Activated CD4-positive, CD25-positive, alpha-beta regulatory T cell treated with anti-CD3 and anti-CD28 coated beads, Interleukin-2, amount 50 U/mL, for 72 hours (primary cell): ENCODE measurements at regions not wholly inside any gene's neighbourhood (a gene's known extent, or its start where the extent isn't known, plus 50 kb on each side); places are given as distances from the start of the nearest gene placed in this dataset.

Source experiments
- DNase-seq: peaks from one replicate; pipeline ENCODE4 v3.0.0; 2021

GRCh38 chr19:28920269-28921066 is 292.5 kb downstream of the UQCRFS1 start:
- DNase-seq, result no peak

DNA sequence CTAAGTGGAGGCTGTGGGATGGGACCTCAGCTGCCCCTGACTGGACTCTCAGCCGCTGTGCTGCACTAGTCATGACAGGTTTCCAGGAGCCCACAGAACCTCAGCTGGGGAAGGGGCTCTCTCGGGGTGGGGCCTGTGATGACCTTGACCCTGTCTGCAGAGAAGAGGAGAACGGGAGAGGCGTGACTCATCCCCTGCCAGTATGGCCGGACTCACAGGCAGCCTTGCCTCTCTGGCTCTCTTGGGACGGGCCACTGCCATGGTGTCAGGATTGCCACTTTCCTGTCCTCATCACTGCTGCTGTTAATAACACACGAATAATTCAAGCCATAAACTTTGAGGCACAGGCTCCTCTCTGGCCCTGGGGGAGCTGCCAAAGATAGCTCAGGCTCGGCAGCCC is 295.3 kb downstream of the UQCRFS1 start:
- no peak for DNase-seq

DNA sequence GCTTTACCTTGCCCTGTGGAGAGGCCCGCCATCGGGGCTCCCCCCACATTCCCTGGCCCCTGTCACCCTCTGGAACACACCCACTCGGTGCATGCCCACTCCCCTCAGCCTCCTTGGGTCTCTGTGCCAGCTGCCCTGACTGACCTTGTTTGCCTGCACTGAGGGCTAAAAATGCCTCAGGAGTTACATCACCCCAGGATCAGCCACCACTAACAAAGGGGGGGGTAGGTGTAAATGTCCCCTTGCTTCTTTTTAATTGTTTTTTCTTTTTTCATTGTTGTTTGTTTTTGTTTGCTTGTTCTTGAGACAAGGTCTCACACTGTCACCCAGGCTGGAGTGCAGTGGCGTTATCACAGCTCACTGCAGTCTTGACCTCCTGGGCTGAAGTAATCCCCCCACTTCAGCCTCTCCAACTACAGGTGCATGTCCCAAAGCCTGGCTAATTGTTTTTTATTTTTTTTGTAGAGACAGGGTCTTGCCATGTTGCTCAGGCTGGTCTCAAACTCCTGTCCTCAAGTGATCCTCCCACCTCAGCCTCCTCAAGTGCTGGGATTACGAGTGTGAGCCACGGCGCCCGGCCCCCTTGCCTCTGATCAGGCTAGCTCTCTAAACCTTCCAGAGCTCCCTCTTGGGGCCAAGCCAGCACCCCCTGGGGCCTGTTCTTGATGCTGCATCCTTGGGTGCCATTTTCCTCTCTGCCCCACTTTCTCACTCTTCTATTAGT is 297.1 kb downstream of the UQCRFS1 start:
- no peak for DNase-seq

DNA sequence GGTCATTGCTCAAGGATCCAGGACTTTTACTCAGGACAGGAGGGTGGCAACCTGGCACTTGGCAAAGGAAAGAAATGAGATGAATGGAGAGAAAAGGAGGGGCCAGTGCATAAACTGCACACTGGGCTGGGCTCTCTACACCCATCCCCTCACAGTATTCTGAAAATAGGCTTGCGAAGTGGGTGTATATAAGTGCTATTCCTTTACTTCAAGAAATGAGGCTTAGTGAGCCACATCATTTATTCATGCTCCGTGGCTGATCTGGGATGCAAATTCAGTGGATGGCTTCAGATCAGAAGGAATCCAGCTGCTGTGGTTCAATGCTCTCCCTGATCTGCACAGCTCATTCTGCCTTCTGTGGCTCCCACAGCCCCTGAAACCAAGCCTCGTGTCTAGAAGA is 297.7 kb downstream of the UQCRFS1 start:
- DNase-seq, result no peak

DNA sequence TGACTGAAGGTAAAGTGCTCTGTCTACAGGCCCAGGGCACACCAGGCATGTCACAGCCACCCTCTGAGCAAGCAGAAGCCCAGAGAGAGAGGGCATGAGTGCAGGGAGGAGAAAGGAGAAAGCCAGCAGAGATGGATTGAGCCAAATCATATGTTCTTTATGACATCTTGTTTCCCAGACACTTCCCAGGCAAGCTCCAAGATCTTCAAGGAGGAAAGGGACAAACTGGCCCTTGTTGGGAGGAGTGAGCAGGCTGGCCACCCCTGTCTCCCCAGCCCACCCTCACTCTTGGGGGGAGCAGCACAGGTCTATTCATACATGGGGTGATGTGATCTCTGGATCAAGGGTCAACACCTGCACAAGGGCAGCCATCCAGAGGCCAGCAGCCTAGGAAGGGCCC is 298.8 kb downstream of the UQCRFS1 start:
- no peak for DNase-seq

- DNase-seq, result no peak
Measured at GRCh38 chr19:28913626-28914025, 299.3 kb downstream of the UQCRFS1 start.

- DNase-seq, result no peak
Measured at GRCh38 chr19:28908941-28909340, 304.0 kb downstream of the UQCRFS1 start.

GRCh38 chr19:28907534-28907933 is 305.4 kb downstream of the UQCRFS1 start:
- DNase-seq, result no peak

- no peak for DNase-seq
Measured at GRCh38 chr19:28905996-28906395, 307.0 kb downstream of the UQCRFS1 start.

- no peak for DNase-seq
Measured at GRCh38 chr19:28899703-28900102, 313.2 kb downstream of the UQCRFS1 start.

GRCh38 chr19:28898249-28898648 is 314.7 kb downstream of the UQCRFS1 start:
- no peak for DNase-seq

DNA sequence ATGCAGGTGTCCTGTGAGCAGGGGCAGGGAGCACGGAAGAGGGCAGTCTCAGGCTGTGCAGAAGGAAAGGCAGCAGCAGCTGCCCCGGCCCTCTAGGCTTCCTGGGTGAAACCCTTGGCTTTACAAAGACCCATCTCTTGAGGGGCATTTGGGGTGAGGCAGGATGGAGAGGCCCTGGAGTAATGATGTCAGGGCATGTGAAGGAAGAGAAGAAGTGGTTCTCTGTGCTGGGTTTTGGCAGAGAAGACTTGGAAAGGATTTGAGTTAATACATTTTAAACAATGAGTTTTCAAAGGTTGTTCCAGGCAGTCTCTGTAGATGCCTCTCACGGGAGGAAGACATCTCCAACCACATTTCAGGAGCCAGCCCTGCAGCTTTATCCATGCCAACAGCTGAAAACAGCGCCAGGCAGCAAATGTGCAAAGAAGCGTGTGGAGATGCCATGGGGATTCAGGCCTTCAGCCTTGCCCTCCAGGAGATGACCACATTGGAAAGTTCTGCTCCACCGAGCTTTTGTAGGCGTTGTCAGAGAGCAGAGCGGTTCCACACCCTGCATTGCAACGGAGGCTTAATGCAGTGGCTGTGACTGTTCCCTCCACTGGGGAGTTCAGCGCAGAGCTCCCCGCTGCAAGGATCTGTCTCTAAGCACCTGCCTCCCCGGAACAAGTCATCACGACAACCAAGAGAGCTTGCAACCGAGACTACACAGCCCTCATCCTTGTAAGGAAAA is 322.8 kb downstream of the UQCRFS1 start:
- no peak for DNase-seq

- DNase-seq, result no peak
Measured at GRCh38 chr19:28887920-28888618, 324.9 kb downstream of the UQCRFS1 start.

DNA sequence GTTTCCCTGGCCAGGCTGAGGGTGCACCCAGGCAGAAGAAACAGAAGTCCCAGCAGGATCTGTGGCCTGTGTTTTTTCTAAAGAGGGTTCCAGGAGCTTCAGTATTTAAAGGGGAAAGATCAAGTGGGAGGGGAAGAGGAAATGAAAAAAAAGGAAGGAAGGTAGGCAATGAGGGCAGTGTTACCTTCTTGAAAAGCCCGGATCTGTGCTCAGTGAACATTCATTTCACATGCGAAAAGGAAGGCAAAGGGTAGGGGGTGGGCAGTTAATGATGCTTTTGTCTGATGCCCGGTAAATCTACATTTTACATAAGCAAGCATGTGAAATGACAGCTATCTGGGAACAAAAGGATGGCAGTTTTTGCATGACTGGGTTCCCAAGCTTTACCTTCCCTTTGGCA is 326.2 kb downstream of the UQCRFS1 start:
- DNase-seq, result no peak

GRCh38 chr19:28885965-28886364 is 327.0 kb downstream of the UQCRFS1 start:
- DNase-seq, result no peak

DNA sequence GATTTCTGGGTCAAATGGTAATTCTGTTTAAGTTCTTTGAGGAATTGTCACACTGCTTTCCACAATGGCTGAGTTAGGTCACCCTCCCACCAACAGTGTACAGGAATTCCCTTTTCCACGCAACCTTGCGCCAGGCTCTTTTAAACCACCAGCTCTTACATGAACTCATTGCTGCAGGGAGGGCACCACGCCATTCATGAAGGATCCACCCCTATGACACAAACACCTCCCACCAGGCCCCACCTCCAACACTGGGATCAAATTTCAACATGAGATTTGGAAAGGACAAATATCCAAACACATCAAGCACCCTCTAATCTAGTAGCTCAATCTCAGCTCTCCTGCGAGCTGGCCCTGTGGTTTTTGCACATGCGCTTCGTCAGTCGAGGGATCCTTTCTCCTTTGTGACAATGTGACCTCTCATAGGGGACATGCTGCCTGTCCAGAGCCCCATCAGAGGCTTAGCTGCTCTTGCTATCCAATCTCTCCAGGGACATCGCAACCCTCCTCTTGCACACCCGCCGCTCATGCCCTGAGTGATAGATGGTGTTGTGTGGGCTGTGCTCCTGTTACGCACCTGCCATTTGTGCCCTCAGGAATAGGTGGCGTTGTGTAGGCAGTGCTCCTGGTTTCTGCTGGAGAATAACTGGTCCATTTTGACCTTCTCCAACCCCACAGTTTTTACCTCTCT is 328.0 kb downstream of the UQCRFS1 start:
- no peak for DNase-seq

DNA sequence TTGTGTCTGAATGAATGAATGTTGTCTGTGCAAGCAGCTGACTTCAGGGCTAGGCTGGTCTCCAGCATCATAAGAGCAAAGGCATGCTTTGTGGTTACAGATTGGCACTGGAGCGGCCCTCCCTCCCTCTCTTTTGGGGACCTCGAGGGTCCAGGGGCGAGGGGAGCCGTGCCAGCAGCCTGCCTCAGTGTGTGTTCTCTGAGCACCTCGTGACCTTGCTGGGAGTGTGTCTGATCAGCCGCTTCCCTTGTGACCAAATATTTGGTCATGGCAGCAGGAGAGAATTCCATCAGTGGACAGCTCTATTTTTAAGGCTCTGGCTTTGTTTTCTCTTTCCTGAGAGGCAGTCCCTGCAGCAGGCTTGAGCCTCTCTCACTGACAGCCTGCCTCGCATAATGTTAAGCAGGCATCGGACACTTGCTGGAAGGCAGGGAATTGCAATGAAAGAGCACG is 329.7 kb downstream of the UQCRFS1 start:
- DNase-seq, result no peak

DNA sequence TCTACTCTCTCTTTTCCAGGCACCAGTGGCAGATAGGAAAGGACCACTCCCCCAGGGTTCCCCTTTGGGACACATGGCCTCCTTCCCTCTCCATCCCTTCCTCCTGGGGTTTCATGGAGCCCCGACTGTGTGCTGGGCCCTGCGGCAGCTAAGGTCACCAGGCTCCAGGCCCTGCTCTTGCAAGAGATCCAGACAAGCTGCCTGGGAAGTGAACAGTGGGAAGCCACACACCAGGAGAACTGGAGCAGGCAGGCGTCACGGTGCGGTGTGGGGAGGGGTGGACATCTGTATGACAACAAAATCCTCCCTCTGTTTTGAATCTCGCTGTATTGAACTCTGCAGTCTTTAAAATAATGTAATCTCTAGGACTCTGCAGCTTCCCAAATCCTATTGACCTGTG is 330.1 kb downstream of the UQCRFS1 start:
- no peak for DNase-seq

DNA sequence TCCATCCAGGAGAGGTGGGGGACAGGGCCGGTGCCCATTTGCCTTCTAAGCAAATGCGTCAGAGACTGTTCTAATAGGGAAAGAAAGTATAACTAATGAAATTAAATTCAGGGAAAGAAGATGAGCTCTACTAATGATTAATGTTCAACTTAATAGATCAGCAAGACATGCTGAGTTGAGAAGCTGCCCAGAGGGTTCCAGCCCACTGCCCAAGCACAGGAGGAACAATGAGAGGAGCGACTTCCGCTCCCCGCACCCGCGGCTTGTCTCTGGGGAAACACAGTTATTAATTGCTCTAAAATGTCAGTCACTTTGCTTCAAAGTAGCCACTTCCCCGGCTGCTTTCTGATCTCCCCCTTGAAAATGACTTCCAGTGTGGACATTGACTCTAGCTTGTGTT is 331.3 kb downstream of the UQCRFS1 start:
- DNase-seq, result no peak

GRCh38 chr19:28880735-28881401 is 332.1 kb downstream of the UQCRFS1 start:
- DNase-seq, result no peak

DNA sequence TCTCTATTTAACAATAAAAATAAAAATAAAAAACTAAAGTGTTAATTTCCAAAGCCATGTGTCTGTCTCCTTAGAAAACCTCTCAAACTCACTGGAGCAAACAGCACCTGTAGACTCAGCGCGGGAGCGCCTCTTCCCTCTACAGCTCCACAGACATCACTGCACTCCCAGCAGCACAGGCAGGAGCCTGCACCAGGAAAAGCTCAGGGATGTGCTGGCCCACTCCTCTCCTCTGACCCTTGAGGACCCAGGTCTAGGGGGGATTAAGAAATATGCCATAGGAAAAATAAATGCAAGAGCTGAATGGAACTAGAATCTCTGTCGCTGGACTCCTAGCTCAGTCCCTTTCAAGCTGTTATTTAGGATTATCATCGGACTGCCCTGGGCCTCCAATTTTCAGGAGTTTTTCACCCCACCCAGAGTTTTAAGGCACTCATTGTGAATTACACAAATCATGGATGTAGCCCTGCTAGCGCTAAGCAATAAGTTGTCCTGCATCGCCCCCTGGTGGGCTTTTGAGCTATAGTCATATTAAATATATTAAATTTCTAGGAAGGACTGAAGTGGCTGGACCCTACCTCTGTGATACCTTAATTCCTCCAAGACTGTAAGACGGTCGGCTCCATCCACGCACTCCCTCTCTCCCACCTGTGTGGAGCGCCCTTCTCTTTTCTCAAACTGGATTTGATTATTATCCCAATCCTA is 333.9 kb downstream of the UQCRFS1 start:
- peak; percentile 47 for DNase-seq
